HG03565 (cell line): ENCODE measurements at regions not wholly inside any gene's neighbourhood (a gene's known extent, or its start where the extent isn't known, plus 50 kb on each side); places are given as distances from the start of the nearest gene placed in this dataset.

Experiments used
- ATAC-seq: cut with Tn5 transposase; IDR thresholded peaks from one replicate; pipeline ENCODE4 v1.9.1; 2021; ENCODE audit warnings: mild to moderate bottlenecking, moderate library complexity; ENCODE audit not compliant: unreplicated experiment

DNA sequence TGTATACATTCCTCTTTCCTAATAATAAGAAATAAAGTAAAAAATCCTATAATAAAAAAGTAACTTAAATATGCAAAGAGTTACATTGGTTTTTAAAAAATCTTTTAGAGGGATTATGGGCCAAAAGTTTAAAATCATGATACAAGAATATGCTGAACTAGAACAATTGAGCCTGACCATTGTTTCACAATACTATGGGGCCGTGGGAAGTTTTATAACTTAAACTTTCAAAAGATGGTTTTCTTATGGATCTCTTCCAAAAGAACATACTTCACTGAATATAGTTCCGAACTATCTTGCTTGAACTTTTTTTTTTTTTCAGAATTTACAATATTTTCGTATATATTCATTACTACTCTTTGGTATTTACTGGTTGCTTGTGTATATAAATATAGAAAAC, 97.6 kb downstream of the NFKBIZ start:
- ATAC-seq: no peak

DNA sequence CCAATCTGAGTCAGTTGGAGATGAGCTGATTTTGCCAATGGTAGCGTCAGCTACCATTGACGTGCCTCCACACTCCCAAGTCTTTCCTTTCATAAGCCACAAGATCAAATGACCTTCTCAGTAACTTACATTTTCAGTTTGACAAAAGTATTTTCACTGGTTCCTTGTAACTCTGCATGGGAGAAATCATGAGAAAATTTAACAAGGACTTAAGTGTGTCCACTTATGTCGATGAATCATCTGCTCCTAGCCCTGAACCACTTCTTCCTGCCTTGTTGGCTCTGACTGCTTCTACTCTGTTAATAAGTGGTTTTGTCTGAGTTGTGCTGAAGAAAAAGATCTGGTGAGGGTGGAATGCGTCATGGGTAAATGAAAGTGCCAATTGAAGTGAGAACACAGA, 101.2 kb downstream of the NFKBIZ start:
- ATAC-seq: peak; percentile 66

DNA sequence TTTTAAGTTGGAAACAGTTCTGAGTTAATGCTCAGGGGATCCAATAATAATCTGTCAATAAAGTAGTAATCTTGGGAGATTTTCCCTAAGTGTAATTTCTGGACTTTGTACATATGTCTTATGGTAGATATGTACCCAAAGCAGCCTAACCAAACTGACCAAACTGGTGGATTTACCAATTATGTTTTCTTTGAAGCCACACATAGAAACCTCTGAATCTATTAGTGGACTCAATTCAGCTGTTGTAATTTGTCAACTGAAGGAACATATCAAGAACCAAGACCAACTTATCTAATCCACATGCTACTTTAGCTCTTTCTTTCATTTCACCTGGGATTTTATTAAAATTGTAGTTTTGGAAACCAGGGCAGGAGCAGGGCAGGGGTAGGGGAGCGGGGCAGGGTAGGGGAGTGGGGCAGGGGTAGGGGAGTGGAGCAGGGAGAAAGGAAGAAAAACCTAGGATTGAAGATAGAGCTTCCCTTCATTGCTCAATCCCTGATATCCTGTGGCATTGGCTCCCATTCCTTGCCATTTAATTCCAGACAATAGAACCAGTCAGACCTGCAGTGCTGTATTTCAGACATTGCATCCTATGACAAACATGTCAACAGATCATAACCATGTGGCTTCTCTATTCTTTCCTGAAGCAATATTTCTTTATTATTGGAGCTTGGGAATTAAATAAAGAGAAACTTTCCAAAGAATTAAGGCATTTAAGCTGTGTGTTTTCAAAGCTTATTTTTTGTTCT, 101.8 kb downstream of the NFKBIZ start:
- no peak for ATAC-seq

DNA sequence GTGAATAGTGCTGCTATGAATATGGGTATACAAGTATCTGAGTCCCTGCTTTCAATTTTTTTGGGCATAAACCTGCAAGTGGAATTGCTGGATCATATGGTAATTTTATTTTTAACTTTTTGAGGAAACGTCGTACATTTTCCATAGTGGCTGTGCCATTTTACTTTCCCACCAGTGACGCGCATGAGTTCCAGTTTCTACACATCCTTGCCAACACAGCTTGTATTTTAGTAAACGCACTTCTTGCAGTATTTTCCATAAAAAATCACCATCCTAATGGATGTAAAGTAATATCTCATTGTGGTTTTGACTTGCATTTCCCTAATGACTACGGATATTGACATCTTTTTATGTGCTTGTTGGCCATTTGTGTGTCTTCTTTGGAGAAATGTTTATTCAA, 105.0 kb downstream of the NFKBIZ start:
- ATAC-seq: no peak

DNA sequence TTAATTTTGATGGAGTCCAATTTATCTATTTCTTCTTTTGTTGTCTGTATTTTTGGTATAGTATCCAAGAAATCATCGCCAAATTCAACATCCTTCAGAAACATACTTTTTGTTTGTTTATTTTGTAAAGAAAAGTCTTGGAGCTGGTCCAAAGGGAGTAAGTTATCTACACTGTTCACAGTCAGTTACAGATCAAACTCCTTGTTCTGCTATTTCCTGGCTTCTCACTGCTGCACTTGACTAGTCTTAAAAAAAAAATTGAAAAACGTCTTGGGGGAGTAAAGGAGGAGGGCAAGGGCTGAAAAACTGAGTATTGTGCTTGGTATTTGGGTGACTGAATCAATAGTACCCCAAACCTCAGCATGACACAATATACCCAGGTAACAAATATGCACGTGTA, 105.6 kb downstream of the NFKBIZ start:
- ATAC-seq: no peak

DNA sequence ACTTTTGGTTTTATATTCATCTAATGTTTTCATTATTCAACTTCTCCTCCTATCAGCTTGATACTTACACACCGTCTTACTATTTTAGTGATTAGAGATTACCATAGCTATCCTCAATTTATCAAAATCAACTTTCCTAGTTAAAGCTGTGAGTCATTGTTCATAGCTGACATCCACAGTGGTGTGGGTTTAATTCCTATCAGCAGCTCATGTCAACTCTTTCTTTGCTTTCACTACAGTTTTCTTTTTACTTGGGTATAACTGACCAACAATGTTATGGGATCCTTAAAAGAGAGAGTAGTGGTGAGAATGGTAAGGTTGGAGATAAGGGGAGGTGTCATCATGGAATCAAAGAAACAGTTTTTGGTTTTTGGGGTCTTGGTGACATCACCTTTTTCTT, 112.7 kb downstream of the NFKBIZ start:
- ATAC-seq: no peak

DNA sequence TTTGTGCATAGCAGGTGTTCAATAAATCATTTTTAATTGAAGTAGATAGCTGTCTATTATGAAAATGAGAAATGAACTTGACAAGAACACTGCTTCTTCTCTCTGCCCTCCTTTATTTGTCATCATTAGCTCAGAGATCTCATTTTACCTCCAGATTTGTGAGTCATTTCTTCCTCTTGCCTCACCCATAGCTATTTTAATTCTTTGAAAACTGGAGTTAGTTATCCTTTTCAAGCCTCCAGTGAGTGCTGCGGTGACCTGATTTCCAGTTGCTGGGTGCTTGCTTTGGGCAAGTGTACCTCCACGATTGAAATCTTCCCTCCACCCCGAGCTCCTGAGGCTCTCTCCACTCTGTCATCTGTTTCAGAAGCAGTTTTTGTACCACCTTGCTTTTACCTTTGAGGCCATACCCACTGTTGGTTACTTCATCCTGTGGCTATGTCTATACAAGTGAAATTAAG, 114.6 kb downstream of the NFKBIZ start:
- ATAC-seq: no peak

DNA sequence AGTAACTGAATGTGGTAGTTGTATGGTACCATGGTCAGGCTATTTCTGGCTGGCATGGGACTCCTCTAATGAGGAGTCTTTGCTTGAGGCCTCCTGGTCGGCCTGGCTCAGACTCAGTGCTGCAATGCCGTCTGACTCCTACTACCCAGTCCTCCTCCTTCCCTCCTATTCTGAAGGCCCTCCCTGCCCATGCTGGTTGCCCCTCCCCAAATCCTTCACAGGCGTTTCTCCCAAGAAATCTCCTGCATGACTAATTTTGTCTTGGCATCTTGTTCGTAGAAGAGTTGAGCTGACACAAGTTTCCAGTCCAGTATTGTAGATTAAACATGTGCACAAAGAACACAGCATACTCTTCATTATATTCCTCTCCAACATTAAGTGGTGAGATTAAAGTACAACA, 115.5 kb downstream of the NFKBIZ start:
- ATAC-seq: no peak

DNA sequence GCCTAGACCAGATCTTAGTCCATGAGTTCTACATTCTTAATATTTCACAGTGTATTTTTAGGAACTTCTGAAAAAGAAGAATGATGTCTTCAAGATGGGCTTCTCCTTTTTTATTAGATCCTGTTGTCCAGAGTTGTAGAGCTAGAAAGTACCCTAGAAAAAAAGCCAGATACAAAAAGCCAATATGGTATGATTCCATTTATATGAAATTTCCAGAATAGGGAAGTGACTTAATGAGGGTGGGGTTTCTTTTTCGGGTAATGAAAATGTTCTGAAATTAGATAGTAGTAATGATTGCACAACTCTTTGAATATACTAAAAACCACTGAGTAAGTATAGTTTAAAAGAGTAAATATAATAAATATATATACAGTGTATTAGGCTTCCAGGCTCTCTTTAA, 116.9 kb downstream of the NFKBIZ start:
- no peak for ATAC-seq

DNA sequence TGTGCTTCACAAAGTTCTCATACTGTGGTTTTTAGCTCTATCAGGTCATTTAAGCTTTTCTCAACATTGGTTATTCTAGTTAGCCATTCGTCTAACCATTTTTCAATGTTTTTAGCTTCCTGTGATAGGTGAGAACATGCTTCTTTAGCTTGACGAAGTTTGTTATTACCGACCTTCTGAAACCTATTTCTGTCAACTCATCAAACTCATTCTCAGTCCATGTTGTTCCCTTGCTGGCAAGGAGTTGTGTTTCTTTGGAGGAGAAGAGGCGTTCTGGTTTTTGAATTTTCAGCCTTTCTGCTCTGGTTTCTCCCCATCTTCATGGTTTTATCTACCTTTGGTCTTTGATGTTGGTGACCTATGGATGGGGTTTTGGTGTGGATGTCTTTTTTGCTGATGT, 120.9 kb downstream of the NFKBIZ start:
- no peak for ATAC-seq

DNA sequence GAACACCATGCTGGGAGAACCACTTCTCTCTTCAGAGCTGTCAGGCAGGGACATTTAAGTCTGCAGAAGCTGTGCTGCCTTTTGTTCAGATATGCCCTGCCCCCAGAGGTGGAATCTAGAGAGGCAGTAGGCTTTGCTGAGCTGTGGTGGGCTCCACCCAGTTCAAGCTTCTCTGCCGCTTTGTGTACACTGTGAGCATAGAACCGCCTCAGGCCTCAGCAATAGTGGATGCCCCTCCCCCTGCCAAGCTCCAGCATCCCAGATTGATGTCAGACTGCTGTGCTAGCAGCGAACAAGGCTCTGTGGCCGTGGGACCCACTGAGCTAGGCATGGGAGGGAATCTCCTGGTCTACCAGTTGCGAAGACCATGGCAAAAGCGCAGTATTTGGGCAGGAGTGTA, 121.6 kb downstream of the NFKBIZ start:
- ATAC-seq: no peak

DNA sequence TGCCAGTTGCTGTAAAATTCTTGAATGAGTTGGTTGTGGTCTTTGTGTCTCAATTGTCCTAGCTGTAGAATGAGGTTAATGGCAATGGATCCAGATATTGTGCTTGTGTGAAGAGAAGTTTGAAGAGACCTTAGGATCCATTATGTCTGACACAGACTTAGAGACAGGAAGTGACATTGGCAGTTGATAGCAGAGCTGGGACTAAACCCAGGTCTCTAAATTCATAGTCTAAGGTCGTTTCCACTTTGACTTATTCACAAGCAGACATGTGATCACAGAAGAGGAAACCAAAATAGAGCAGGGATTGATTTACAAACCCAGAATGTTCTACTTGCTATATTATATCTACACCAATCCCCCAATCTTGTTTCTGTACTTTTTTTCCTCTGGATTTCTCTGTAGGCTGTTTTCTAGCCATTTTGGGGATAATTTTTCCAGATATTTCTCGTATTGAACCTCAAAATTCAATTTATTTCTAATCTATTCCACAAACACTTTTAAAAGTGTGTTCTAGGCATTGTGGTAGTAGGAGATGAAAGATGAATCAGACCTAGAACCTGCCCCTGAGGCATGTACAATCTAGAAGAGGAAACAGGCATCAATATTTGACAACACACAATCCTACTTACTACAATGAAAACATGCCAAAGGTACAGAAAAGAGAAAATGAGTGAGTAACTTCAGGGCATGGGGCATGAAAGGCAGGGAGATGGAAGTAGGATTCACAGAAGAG, 123.3 kb downstream of the NFKBIZ start:
- ATAC-seq: no peak

DNA sequence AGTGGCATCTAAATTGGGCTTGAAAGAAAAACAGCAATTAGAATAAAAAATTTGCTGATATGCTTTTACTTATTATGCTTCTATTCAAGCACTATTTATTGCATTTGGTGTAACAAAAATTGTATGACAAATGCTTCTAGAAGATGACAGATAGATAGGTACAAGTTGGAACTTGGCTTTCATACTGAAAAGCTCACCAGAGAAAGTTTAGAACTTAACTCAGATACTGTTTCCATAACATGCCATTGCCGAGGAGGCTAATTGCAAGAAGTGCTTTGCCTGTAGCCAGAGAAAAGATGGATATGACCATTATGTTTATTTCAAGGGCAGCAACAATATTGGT, 123.8 kb downstream of the NFKBIZ start:
- no peak for ATAC-seq

DNA sequence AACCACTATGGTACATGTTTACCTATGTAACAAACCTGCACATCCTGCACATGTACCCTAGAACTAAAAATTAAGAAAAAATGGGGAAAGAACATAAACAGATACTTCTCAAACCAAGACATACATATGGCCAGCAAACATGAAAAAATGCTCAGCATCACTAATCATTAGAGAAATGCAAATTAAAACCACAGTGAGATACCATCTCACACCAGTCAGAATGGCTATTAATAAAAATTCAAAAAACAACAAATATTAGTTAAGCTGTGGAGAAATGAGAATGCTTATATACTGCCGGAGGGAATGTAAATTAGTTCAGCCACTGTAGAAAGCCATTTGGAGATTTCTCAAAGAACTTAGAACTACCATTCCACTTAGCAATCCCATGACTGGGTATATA, 126.1 kb downstream of the NFKBIZ start:
- peak; percentile 25 for ATAC-seq

DNA sequence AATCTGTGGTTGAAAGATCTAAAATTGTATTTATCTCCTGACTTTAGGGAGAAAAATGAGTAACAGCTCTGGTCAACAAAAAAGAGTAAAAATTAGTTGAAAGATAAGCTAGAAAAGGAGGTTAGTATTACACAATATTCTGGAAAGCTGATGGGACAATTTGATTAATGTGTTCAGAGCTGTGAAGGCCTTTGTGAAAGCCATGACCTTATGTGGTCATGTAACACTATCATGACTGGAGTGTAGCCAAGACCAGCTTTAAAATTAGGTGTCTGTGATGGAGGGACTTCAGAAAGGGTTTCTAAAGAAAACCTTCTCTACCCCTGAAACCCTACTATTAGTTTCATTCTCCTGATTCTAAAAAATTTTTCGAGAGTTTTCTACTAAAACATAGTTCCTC, 127.2 kb downstream of the NFKBIZ start:
- ATAC-seq: peak; percentile 82

DNA sequence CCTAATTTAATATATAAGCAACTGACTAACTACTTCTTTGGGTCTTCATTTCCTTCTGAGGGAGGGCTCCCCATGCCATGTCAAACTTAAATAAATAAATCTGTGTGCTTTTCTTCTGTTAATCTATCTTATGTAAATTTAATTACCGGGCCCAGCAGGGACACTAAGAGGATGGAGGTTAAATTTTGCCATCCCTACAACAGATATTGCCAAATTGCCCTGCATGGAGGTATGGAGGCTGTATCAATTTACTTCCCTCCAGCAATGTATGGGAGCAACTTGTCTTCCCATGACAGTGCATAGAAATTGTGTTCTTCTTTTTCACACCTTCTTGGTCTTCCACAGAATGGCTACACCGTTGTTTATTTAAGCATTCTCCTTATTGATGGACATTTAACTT, 129.0 kb downstream of the NFKBIZ start:
- no peak for ATAC-seq

DNA sequence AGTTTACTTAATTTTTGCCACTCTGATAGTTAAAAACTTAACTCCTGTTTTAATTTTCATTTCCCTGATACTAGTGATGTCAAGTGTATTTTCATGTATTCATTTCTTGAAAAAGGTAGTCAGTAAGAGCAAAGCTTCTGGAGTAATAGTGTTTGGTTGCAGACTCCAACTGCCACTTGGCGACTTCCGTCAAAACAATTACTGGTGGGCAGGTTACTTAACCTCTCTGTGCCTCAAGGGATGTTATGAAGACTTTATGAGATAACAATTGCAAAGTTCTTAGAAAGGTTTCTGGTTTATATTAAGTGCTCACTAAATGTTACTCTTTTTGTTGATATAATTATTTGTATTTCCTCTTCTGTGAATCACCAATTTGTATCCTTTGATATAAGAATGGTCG, 129.7 kb downstream of the NFKBIZ start:
- ATAC-seq: no peak

DNA sequence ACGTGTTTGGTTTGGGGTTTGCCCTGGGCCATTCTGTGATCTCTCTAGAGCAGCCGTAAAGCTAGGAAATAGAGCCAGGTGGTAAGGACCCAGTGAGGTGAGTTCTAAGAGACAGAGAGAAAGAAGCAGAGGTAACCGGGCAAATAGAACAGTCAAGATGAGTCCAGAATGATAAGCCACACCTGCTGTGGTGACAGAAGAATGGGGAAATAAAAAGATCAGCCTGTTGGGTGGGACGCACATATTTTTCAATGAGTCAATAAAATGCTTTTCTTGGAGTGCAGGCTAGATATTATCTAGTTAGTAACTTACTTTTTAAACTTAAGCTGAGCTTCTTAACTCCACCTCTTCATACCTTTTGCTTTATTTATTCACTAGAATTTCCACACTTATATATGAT, 135.0 kb downstream of the NFKBIZ start:
- no peak for ATAC-seq

DNA sequence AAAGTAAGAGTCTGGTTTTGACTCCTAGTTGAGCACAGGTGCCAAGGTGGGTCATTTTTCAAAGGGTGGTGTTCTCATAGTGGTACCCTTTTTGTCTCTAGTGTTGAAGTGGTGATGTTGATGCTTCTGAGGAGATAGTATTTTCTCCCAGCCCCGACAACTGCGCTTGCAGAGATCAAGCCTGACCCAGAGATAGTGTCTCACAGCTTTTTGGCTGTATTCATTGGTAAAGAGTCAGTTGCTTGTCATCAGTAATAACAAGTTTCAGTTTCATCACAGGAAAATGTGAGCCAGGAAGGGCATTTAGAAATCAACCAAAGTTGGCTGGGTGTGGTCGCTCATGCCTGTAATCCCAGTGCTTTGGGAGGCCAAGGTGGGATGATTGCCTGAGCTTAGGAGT, 139.3 kb downstream of the NFKBIZ start:
- no peak for ATAC-seq

DNA sequence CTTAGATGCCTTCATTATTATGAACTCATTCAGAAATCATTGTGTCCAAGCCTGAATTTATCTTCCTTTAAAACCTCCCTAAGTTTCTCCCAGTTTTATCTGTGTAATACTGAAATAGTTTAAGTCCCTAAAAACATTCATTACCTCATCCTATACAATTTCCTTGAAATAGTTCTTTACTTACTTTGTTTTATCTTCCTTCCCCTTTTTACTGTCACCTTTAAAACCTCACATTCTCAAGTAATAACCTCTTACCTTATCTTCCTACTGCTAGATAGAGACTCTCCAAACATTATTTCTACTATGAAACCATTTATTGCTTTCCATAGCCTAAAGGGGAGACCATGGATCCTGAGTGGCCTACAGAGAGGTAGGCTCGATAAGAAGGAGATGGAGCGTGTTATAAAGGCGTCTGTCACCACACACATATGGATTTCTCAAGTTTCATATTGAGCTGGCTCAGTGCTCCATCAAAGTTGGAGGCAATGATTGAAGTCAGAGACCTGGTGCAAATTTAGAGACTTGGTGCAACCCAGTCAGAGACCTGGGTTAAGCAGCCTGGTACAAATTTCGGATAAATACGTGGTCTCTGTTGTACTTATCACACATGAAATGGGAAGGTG, 140.4 kb downstream of the NFKBIZ start:
- no peak for ATAC-seq

DNA sequence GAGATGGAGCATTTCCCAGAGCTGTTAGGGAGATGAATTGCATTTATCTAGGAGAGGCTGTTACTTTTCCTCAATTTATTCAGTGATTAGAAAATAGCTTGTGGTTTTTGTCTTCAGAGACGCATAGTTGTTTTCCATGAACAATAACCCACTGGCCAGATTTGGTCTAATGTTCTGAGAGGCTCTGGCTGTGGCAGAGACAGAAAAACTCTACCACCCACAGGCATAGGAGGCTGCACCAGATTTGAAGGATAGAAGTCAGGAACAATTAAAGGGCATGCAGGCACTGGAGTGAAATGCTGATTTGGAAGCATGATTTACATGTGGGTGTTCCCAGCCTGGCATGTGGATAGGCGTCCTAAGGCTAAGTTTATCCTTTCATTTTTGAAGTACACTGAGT, 143.5 kb downstream of the NFKBIZ start:
- ATAC-seq: no peak

DNA sequence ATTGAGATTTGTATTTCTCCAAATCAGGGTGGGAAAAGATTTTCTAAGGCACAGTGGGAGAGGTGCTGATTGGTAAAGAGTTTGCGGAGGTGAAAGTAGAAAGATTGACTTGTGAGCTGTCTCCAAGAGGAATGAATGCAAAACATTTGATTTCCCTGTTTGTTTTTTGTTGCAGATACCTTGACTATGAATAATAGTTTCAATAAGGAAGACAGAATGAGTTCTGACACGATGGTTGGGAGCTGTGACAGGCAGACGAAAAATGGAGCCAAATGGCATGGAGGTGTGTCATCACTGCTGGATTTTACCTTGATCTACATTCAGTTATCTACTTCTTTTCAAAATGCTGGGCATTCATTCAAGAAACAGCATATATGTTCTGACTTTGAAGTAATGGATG, 145.1 kb downstream of the NFKBIZ start:
- no peak for ATAC-seq
